Naive thymus-derived CD4-positive, alpha-beta T cell (primary cell): ENCODE measurements at regions not wholly inside any gene's neighbourhood (a gene's known extent, or its start where the extent isn't known, plus 50 kb on each side); places are given as distances from the start of the nearest gene placed in this dataset.

ENCODE experiments used
- ATAC-seq: fragments of 150-1000 bp; cut with Tn5 transposase; 2 replicates; pipeline ENCODE4 v1.10.0; 2021; ENCODE audit warnings: mild to moderate bottlenecking, moderate library complexity
- CTCF ChIA-PET: fragments of 350-600 bp; sonication (Branson Sonifier 250); formaldehyde crosslinking; loops from one replicate; lab custom pipeline; 2021; ENCODE audit warnings: antibody characterized with exemption; lab: Charles Lee
- POLR2A ChIA-PET: fragments of 350-600 bp; sonication (Branson Sonifier 250); formaldehyde crosslinking; loops from one replicate; lab custom pipeline; 2021; ENCODE audit warnings: antibody characterized with exemption, inconsistent platforms; lab: Charles Lee
- DNase-seq, 9 donors: peaks; one replicate each; pipeline versions ENCODE4 v3.0.0 to v3.0.0-alpha.2; 2020 to 2022; ENCODE audit warnings: mixed read lengths in 1 of 9
- H3K27ac ChIP-seq: one replicate; pipeline ENCODE4 v1.7.0; 2013; ENCODE audit warnings: mild to moderate bottlenecking, low read depth, low read length, moderate library complexity
- H3K27me3 ChIP-seq, 2 donors: one replicate each; pipeline ENCODE4 v1.7.0; 2013; ENCODE audit warnings: low read length in 2 of 2, mild to moderate bottlenecking in 2 of 2, moderate library complexity in 2 of 2; ENCODE audit not compliant: control insufficient read depth in 2 of 2, insufficient read depth in 2 of 2
- H3K36me3 ChIP-seq, 3 experiments: 1 replicate in 2 of 3; 2 replicates in 1 of 3; pipeline ENCODE4 v1.7.0; 2013; ENCODE audit warnings: low read length in 3 of 3, mild to moderate bottlenecking in 3 of 3, moderate library complexity in 1 of 3; ENCODE audit not compliant: insufficient read depth in 3 of 3, control insufficient read depth in 2 of 3
- H3K4me1 ChIP-seq, 2 donors: one replicate each; pipeline ENCODE4 v1.7.0; 2013; ENCODE audit warnings: low read length in 2 of 2, mild to moderate bottlenecking in 2 of 2, moderate library complexity in 1 of 2; ENCODE audit not compliant: control insufficient read depth in 2 of 2, insufficient read depth in 2 of 2
- H3K4me3 ChIP-seq: 2 replicates; pipeline ENCODE4 v1.7.0; 2013; ENCODE audit warnings: mild to moderate bottlenecking, low read length
- H3K9me3 ChIP-seq, 3 experiments: 1 replicate in 2 of 3; 2 replicates in 1 of 3; pipeline ENCODE4 v1.7.0; 2013; ENCODE audit warnings: low read length in 3 of 3; ENCODE audit not compliant: control insufficient read depth in 2 of 3
- H3K27ac Mint-ChIP-seq, 9 donors: one replicate each; pipeline ENCODE4 v1.8.0; 2020 to 2022; ENCODE audit warnings: mixed read lengths in 9 of 9, mild to moderate bottlenecking in 8 of 9, moderate library complexity in 5 of 9, inconsistent platforms in 2 of 9
- H3K27me3 Mint-ChIP-seq, 5 donors: one replicate each; pipeline ENCODE4 v1.8.0; 2021 to 2022; ENCODE audit warnings: mixed read lengths in 5 of 5, mild to moderate bottlenecking in 1 of 5
- H3K36me3 Mint-ChIP-seq, 5 donors: one replicate each; pipeline ENCODE4 v1.8.0; 2020 to 2022; ENCODE audit warnings: mixed read lengths in 5 of 5, mild to moderate bottlenecking in 3 of 5, inconsistent platforms in 1 of 5
- H3K4me1 Mint-ChIP-seq, 7 donors: one replicate each; pipeline ENCODE4 v1.8.0; 2020 to 2022; ENCODE audit warnings: mixed read lengths in 7 of 7, mild to moderate bottlenecking in 3 of 7, inconsistent platforms in 1 of 7
- H3K4me3 Mint-ChIP-seq, 10 donors: one replicate each; pipeline ENCODE4 v1.8.0; 2020 to 2022; ENCODE audit warnings: mild to moderate bottlenecking in 10 of 10, mixed read lengths in 10 of 10, moderate library complexity in 6 of 10, inconsistent platforms in 2 of 10
- H3K9me3 Mint-ChIP-seq, 11 donors: one replicate each; pipeline ENCODE4 v1.8.0; 2020 to 2022; ENCODE audit warnings: mixed read lengths in 11 of 11, mild to moderate bottlenecking in 4 of 11, inconsistent platforms in 1 of 11, moderate library complexity in 1 of 11
- intact Hi-C, 2 donors: fragments of 100-400 bp; cut with micrococcal nuclease; formaldehyde crosslinking; loops; one replicate each; pipeline ENCODE4 v1.15.1; 2023

- no peaks in the 10 kb centered on the region for H3K9me3 Mint-ChIP-seq
- ChIA-PET CTCF (interaction anchor here (0.7 to 4.9 kb wide), 7 partner anchors 19 to 55 kb away, joined by 3 to 49 read pairs (median 14); a partner anchor contains a TSS), POLR2A (interaction anchor here (0.7 to 11.6 kb wide), 41 partner anchors 8 to 1822 kb away, joined by 3 to 1351 read pairs (median 20); partner anchors contain the start of genes HFE, ZKSCAN8 and ZNF184)
- H3K36me3 ChIP-seq, result no peaks in the 10 kb centered on the region
- H3K4me3 ChIP-seq, result peak overlapping the region; percentile 87
- peaks cover 0 to 14% (median 7%) of the 10 kb centered on the region in 5 donors for H3K27me3 Mint-ChIP-seq
- peaks cover 0 to 9% (median 3%) of the 10 kb centered on the region in 5 donors for H3K36me3 Mint-ChIP-seq
- intact Hi-C loops, result loop anchor here (1.0 to 10.0 kb wide), 17 partner anchors 15 to 1812 kb away; partner anchors contain the start of gene ZNF165 (in 1 of the 2)
- peaks cover 22 to 34% of the 10 kb centered on the region in 2 donors for H3K4me1 ChIP-seq
- DNase-seq (peak in 1 of 9 donors; percentile 13), ATAC-seq (peak; percentile 1)
- H3K9me3 ChIP-seq, result no peaks in the 10 kb centered on the region
- H3K27me3 ChIP-seq, result no peaks in the 10 kb centered on the region
- peak overlapping the region; percentile 93 for H3K27ac ChIP-seq
- H3K4me1 Mint-ChIP-seq, result peaks cover 7 to 35% (median 22%) of the 10 kb centered on the region in 7 donors
- H3K4me3 Mint-ChIP-seq, result no peak overlapping the region
- H3K27ac Mint-ChIP-seq, result peak overlapping the region in 2 of 9 donors; percentile 44 to 78
Observed at GRCh38 chr6:27838945-27839625, 73.1 kb downstream of the OR2B2 start.

- H3K4me1 ChIP-seq, result peaks cover 22 to 34% of the 10 kb centered on the region in 2 donors
- H3K36me3 ChIP-seq, result no peaks in the 10 kb centered on the region
- POLR2A ChIA-PET, result interaction anchor here (0.7 to 11.6 kb wide), 75 partner anchors 7 to 1821 kb away, joined by 3 to 1351 read pairs (median 8); partner anchors contain the start of genes HFE, TRIM27, ZKSCAN8 and ZNF184
- H3K9me3 ChIP-seq, result no peaks in the 10 kb centered on the region
- Mint-ChIP-seq H3K27ac (no peak overlapping the region), H3K36me3 (peaks cover 0 to 11% (median 6%) of the 10 kb centered on the region in 5 donors), H3K9me3 (no peaks in the 10 kb centered on the region), H3K4me3 (no peak overlapping the region), H3K27me3 (peaks cover 0 to 14% (median 7%) of the 10 kb centered on the region in 5 donors), H3K4me1 (peaks cover 7 to 39% (median 29%) of the 10 kb centered on the region in 7 donors)
- DNase-seq, result peak; percentile 65 to 96 (median 93)
- H3K27ac ChIP-seq, result peak overlapping the region; percentile 93
- H3K4me3 ChIP-seq, result peak overlapping the region; percentile 87
- CTCF ChIA-PET, result interaction anchor here (0.6 to 4.9 kb wide), 18 partner anchors 14 to 1682 kb away, joined by 3 to 49 read pairs (median 6); a partner anchor contains a TSS
- peak; percentile 86 for ATAC-seq
- no peaks in the 10 kb centered on the region for H3K27me3 ChIP-seq
- intact Hi-C loops, result loop anchor here (1.0 to 10.0 kb wide), 17 partner anchors 14 to 1812 kb away; partner anchors contain the start of gene ZNF165 (in 1 of the 2)
Observed at GRCh38 chr6:27838058-27838944, 73.9 kb downstream of the OR2B2 start.

GRCh38 chr6:27837625-27838057, 74.6 kb downstream of the OR2B2 start:
- POLR2A ChIA-PET, result interaction anchor here (0.6 to 11.6 kb wide), 75 partner anchors 9 to 1816 kb away, joined by 3 to 1351 read pairs (median 8); partner anchors contain the start of genes HFE, TRIM27, ZKSCAN8 and ZNF184
- Mint-ChIP-seq H3K4me3 (no peak overlapping the region), H3K4me1 (peaks cover 7 to 40% (median 31%) of the 10 kb centered on the region in 7 donors), H3K27me3 (peaks cover 0 to 14% (median 7%) of the 10 kb centered on the region in 5 donors), H3K27ac (no peak overlapping the region), H3K9me3 (no peaks in the 10 kb centered on the region), H3K36me3 (peaks cover 0 to 12% (median 6%) of the 10 kb centered on the region in 5 donors)
- Histone ChIP-seq H3K27ac (peak overlapping the region; percentile 93), H3K9me3 (no peaks in the 10 kb centered on the region), H3K36me3 (no peaks in the 10 kb centered on the region), H3K27me3 (no peaks in the 10 kb centered on the region), H3K4me1 (peaks cover 22 to 34% of the 10 kb centered on the region in 2 donors), H3K4me3 (peak overlapping the region; percentile 87)
- intact Hi-C loops, result loop anchor here (1.0 to 10.0 kb wide), 18 partner anchors 13 to 1811 kb away; partner anchors contain the start of gene ZNF165 (in 1 of the 2)
- ATAC-seq (peak; percentile 26), DNase-seq (no peak)
- CTCF ChIA-PET, result interaction anchor here (0.6 to 4.9 kb wide), 16 partner anchors 13 to 1812 kb away, joined by 3 to 49 read pairs (median 7); a partner anchor contains a TSS

- Mint-ChIP-seq H3K27ac (no peak overlapping the region), H3K4me3 (no peak overlapping the region), H3K27me3 (peaks cover 0 to 13% (median 7%) of the 10 kb centered on the region in 5 donors), H3K4me1 (peaks cover 7 to 38% (median 31%) of the 10 kb centered on the region in 7 donors), H3K36me3 (peaks cover 0 to 7% (median 6%) of the 10 kb centered on the region in 5 donors), H3K9me3 (no peaks in the 10 kb centered on the region)
- Histone ChIP-seq H3K27ac (peak overlapping the region; percentile 93), H3K4me1 (peaks cover 22 to 34% of the 10 kb centered on the region in 2 donors), H3K27me3 (no peaks in the 10 kb centered on the region), H3K9me3 (no peaks in the 10 kb centered on the region), H3K36me3 (no peaks in the 10 kb centered on the region), H3K4me3 (peak overlapping the region; percentile 87)
- peak in 8 of 9 donors; percentile 54 to 85 (median 78) for DNase-seq
- peak; percentile 50 for ATAC-seq
- ChIA-PET POLR2A (interaction anchor here (0.5 to 11.6 kb wide), 70 partner anchors 8 to 1816 kb away, joined by 3 to 1351 read pairs (median 10); partner anchors contain the start of genes HFE, TRIM27, ZKSCAN8 and ZSCAN26), CTCF (interaction anchor here (0.6 to 4.9 kb wide), 18 partner anchors 12 to 1811 kb away, joined by 3 to 49 read pairs (median 7); a partner anchor contains a TSS)
- intact Hi-C loops, result loop anchor here (1.0 to 10.0 kb wide), 10 partner anchors 13 to 1715 kb away; partner anchors contain the start of gene ZNF165 (in 1 of the 2)
Observed at GRCh38 chr6:27836783-27837624, 75.2 kb downstream of the OR2B2 start.

GRCh38 chr6:27836141-27836782, 75.9 kb downstream of the OR2B2 start:
- no peaks in the 10 kb centered on the region for H3K36me3 ChIP-seq
- intact Hi-C loops, result loop anchor here (5.0 to 10.0 kb wide), 7 partner anchors 249 to 1714 kb away; partner anchors contain the start of gene ZNF165 (in 1 of the 2)
- ChIA-PET CTCF (interaction anchor here (0.6 to 4.9 kb wide), 9 partner anchors 12 to 1746 kb away, joined by 3 to 49 read pairs (median 6); a partner anchor contains a TSS), POLR2A (interaction anchor here (0.8 to 11.6 kb wide), 39 partner anchors 8 to 1815 kb away, joined by 3 to 1351 read pairs (median 20); a partner anchor contains a TSS)
- H3K4me1 ChIP-seq, result peaks cover 22 to 38% of the 10 kb centered on the region in 2 donors
- H3K27ac ChIP-seq, result peak overlapping the region; percentile 93
- no peak for DNase-seq
- H3K9me3 ChIP-seq, result no peaks in the 10 kb centered on the region
- Mint-ChIP-seq H3K4me3 (no peak overlapping the region), H3K27me3 (peaks cover 0 to 9% (median 7%) of the 10 kb centered on the region in 5 donors), H3K36me3 (peaks cover 0 to 10% (median 7%) of the 10 kb centered on the region in 5 donors), H3K4me1 (peaks cover 7 to 44% (median 36%) of the 10 kb centered on the region in 7 donors), H3K27ac (no peak overlapping the region), H3K9me3 (peaks cover 0 to 3% (median 0%) of the 10 kb centered on the region in 11 donors)
- no peaks in the 10 kb centered on the region for H3K27me3 ChIP-seq
- peak overlapping the region; percentile 87 for H3K4me3 ChIP-seq
- no peak for ATAC-seq
